Mesenchymal stem cell (in vitro differentiated cells and primary cell): ENCODE measurements at regions not wholly inside any gene's neighbourhood (a gene's known extent, or its start where the extent isn't known, plus 50 kb on each side); places are given as distances from the start of the nearest gene placed in this dataset.

ENCODE experiments used
- DNase-seq: peaks from one replicate; pipeline ENCODE4 v3.0.0-alpha.2; 2013
- H2AFZ ChIP-seq: one replicate; pipeline ENCODE4 v1.6.1; 2013; ENCODE audit warnings: low read depth, mild to moderate bottlenecking, control low read depth, inconsistent platforms, low read length, moderate library complexity
- H2AK5ac ChIP-seq: 2 replicates; pipeline ENCODE4 v1.6.1; 2013; ENCODE audit warnings: low read length, moderate library complexity, mild to moderate bottlenecking, inconsistent platforms; ENCODE audit not compliant: severe bottlenecking
- H2BK120ac ChIP-seq: one replicate; pipeline ENCODE4 v1.6.1; 2013; ENCODE audit warnings: low read depth, mild to moderate bottlenecking, inconsistent platforms, low read length, moderate library complexity
- H2BK12ac ChIP-seq, 2 experiments: one replicate each; pipeline ENCODE4 v1.6.1; 2013; ENCODE audit warnings: inconsistent platforms in 2 of 2, low read length in 2 of 2, mild to moderate bottlenecking in 2 of 2, moderate library complexity in 2 of 2, control low read depth in 1 of 2
- H2BK15ac ChIP-seq: one replicate; pipeline ENCODE4 v1.6.1; 2013; ENCODE audit warnings: mild to moderate bottlenecking, low read depth, inconsistent platforms; ENCODE audit not compliant: poor library complexity, severe bottlenecking
- H2BK5ac ChIP-seq: 2 replicates; pipeline ENCODE4 v1.6.1; 2013; ENCODE audit warnings: low read depth, mild to moderate bottlenecking, low read length, control low read depth, inconsistent platforms; ENCODE audit not compliant: poor library complexity, severe bottlenecking
- H3K14ac ChIP-seq, 2 experiments: one replicate each; pipeline ENCODE4 v1.6.1; 2013; ENCODE audit warnings: inconsistent platforms in 2 of 2, low read length in 2 of 2, control low read depth in 1 of 2, mild to moderate bottlenecking in 1 of 2, moderate library complexity in 1 of 2
- H3K18ac ChIP-seq, 2 experiments: one replicate each; pipeline ENCODE4 v1.6.1; 2013; ENCODE audit warnings: inconsistent platforms in 2 of 2, low read length in 2 of 2, control low read depth in 1 of 2, low read depth in 1 of 2, mild to moderate bottlenecking in 1 of 2
- H3K23ac ChIP-seq, 2 experiments: one replicate each; pipeline ENCODE4 v1.6.1; 2013; ENCODE audit warnings: inconsistent platforms in 2 of 2, low read length in 2 of 2, mild to moderate bottlenecking in 2 of 2, moderate library complexity in 2 of 2, control low read depth in 1 of 2
- H3K27ac ChIP-seq: 2 replicates; pipeline ENCODE4 v1.5.1; 2013; ENCODE audit warnings: mild to moderate bottlenecking, moderate library complexity, low read length, control low read depth, inconsistent platforms; ENCODE audit not compliant: poor library complexity, severe bottlenecking
- H3K27me3 ChIP-seq, 2 experiments: 2 replicates each; pipeline versions ENCODE4 v1.6.1 to v1.7.0; 2013; ENCODE audit warnings: low read length in 2 of 2, mild to moderate bottlenecking in 2 of 2, moderate library complexity in 2 of 2, control low read depth in 1 of 2, inconsistent platforms in 1 of 2; ENCODE audit not compliant: control insufficient read depth in 1 of 2, insufficient read depth in 1 of 2
- H3K36me3 ChIP-seq, 2 experiments: 2 replicates each; pipeline versions ENCODE4 v1.6.1 to v1.7.0; 2013; ENCODE audit warnings: low read length in 2 of 2, control low read depth in 1 of 2, inconsistent platforms in 1 of 2, low read depth in 1 of 2, mild to moderate bottlenecking in 1 of 2; ENCODE audit not compliant: insufficient read depth in 2 of 2, control insufficient read depth in 1 of 2
- H3K4ac ChIP-seq, 2 experiments: one replicate each; pipeline ENCODE4 v1.6.1; 2013; ENCODE audit warnings: inconsistent platforms in 2 of 2, low read length in 2 of 2, mild to moderate bottlenecking in 2 of 2, moderate library complexity in 2 of 2, control low read depth in 1 of 2, low read depth in 1 of 2
- H3K4me1 ChIP-seq: 2 replicates; pipeline ENCODE4 v1.6.1; 2013; ENCODE audit warnings: low read depth, low read length, control low read depth; ENCODE audit not compliant: control insufficient read depth, insufficient read depth
- H3K4me2 ChIP-seq: 2 replicates; pipeline ENCODE4 v1.6.1; 2013; ENCODE audit warnings: low read length, mild to moderate bottlenecking, inconsistent platforms; ENCODE audit not compliant: poor library complexity, severe bottlenecking
- H3K4me3 ChIP-seq, 2 experiments: 2 replicates each; pipeline versions ENCODE4 v1.5.1 to v1.7.0; 2013; ENCODE audit warnings: low read length in 2 of 2, mild to moderate bottlenecking in 2 of 2, control low read depth in 1 of 2, low read depth in 1 of 2; ENCODE audit not compliant: insufficient read depth in 1 of 2
- H3K79me1 ChIP-seq: replicated peaks from 2 replicates; pipeline ENCODE4 v1.6.1; 2013; ENCODE audit warnings: mild to moderate bottlenecking, control low read depth, low read length, inconsistent platforms; ENCODE audit not compliant: poor library complexity, severe bottlenecking
- H3K9ac ChIP-seq: 2 replicates; pipeline ENCODE4 v1.7.0; 2013; ENCODE audit warnings: mild to moderate bottlenecking, low read length, moderate library complexity
- H3K9me3 ChIP-seq: 2 replicates; pipeline ENCODE4 v1.7.0; 2013; ENCODE audit warnings: mild to moderate bottlenecking, low read length; ENCODE audit not compliant: control insufficient read depth
- H4K8ac ChIP-seq: one replicate; pipeline ENCODE4 v1.6.1; 2013; ENCODE audit warnings: inconsistent platforms, mild to moderate bottlenecking, low read length, moderate library complexity
- H4K91ac ChIP-seq: one replicate; pipeline ENCODE4 v1.6.1; 2013; ENCODE audit warnings: mild to moderate bottlenecking, low read length, inconsistent platforms
- WGBS: methylation state at CpG from one replicate; pipeline ENCODE4 v1.1.7; 2013; ENCODE audit warnings: mixed read lengths; 5-methylcytosine and 5-hydroxymethylcytosine counted together

DNA sequence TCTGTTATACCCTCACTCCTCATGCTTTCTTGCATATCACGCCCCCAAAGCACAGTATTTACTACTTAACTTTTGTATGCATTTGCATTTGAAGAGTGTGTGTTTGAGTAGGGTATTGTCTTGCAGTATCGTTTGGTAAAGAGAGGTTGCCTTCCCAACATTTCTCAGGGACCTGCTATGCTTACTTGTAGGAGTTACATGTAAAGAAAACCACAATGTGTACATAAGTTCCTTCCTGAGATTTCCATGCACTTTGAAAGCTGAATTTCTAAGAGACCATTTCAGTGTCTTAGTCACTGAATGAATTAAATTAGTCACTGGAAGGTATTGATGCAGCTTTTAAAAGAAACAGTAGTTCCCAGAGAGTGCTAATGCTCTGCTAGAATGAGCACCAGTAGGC is 159.3 kb upstream of the LAMA2 start:
- no peaks in the 10 kb centered on the region for H3K79me1 ChIP-seq
- H3K18ac ChIP-seq, result no peak overlapping the region
- peaks cover 2% of the 10 kb centered on the region for H3K4me1 ChIP-seq
- no CpG with 5 or more reads among the region's 2 CpGs for WGBS
- H2AK5ac ChIP-seq, result no peak overlapping the region
- H3K4ac ChIP-seq, result no peak overlapping the region
- no peak overlapping the region for H3K4me3 ChIP-seq
- H2BK12ac ChIP-seq, result no peak overlapping the region
- H2BK15ac ChIP-seq, result no peak overlapping the region
- no peak overlapping the region for H2BK120ac ChIP-seq
- H3K9me3 ChIP-seq, result no peaks in the 10 kb centered on the region
- no peak overlapping the region for H2BK5ac ChIP-seq
- no peak overlapping the region for H3K4me2 ChIP-seq
- DNase-seq, result peak; percentile 71
- no peaks in the 10 kb centered on the region for H3K36me3 ChIP-seq
- H3K23ac ChIP-seq, result no peak overlapping the region
- H3K27ac ChIP-seq, result no peak overlapping the region
- H3K14ac ChIP-seq, result no peak overlapping the region
- no peaks in the 10 kb centered on the region for H3K27me3 ChIP-seq
- H2AFZ ChIP-seq, result no peak overlapping the region
- no peak overlapping the region for H4K91ac ChIP-seq
- no peak overlapping the region for H4K8ac ChIP-seq
- H3K9ac ChIP-seq, result no peak overlapping the region

- H3K4ac ChIP-seq, result no peak overlapping the region
- H3K27ac ChIP-seq, result no peak overlapping the region
- no peaks in the 10 kb centered on the region for H3K79me1 ChIP-seq
- H3K4me3 ChIP-seq, result no peak overlapping the region
- peaks cover 2% of the 10 kb centered on the region for H3K4me1 ChIP-seq
- H3K9ac ChIP-seq, result no peak overlapping the region
- H3K14ac ChIP-seq, result no peak overlapping the region
- H3K27me3 ChIP-seq, result no peaks in the 10 kb centered on the region
- H2BK12ac ChIP-seq, result no peak overlapping the region
- H2BK120ac ChIP-seq, result no peak overlapping the region
- DNase-seq, result no peak
- no peak overlapping the region for H4K8ac ChIP-seq
- no peak overlapping the region for H3K18ac ChIP-seq
- no peak overlapping the region for H2AK5ac ChIP-seq
- no peak overlapping the region for H2AFZ ChIP-seq
- H4K91ac ChIP-seq, result no peak overlapping the region
- no peak overlapping the region for H3K4me2 ChIP-seq
- no peaks in the 10 kb centered on the region for H3K9me3 ChIP-seq
- no peak overlapping the region for H2BK5ac ChIP-seq
- no peaks in the 10 kb centered on the region for H3K36me3 ChIP-seq
- no peak overlapping the region for H2BK15ac ChIP-seq
- WGBS, result no CpG with 5 or more reads among the region's 2 CpGs
- no peak overlapping the region for H3K23ac ChIP-seq
These were observed 162.0 kb upstream of the LAMA2 start for GRCh38 chr6:128720891-128721290.

- H2AFZ ChIP-seq, result no peak overlapping the region
- H3K18ac ChIP-seq, result no peak overlapping the region
- no peaks in the 10 kb centered on the region for H3K27me3 ChIP-seq
- no peak overlapping the region for H2BK12ac ChIP-seq
- H3K23ac ChIP-seq, result no peak overlapping the region
- no peak for DNase-seq
- no peak overlapping the region for H4K91ac ChIP-seq
- WGBS, result no CpG with 5 or more reads among the region's 3 CpGs
- H3K79me1 ChIP-seq, result no peaks in the 10 kb centered on the region
- H3K36me3 ChIP-seq, result no peaks in the 10 kb centered on the region
- H3K9me3 ChIP-seq, result no peaks in the 10 kb centered on the region
- no peak overlapping the region for H2BK120ac ChIP-seq
- H3K4me1 ChIP-seq, result peaks cover under 1% of the 10 kb centered on the region
- no peak overlapping the region for H2AK5ac ChIP-seq
- H3K4me2 ChIP-seq, result no peak overlapping the region
- H3K9ac ChIP-seq, result no peak overlapping the region
- no peak overlapping the region for H3K4me3 ChIP-seq
- no peak overlapping the region for H4K8ac ChIP-seq
- no peak overlapping the region for H3K14ac ChIP-seq
- H3K27ac ChIP-seq, result no peak overlapping the region
- no peak overlapping the region for H3K4ac ChIP-seq
- H2BK15ac ChIP-seq, result no peak overlapping the region
- H2BK5ac ChIP-seq, result no peak overlapping the region
These were observed 163.2 kb upstream of the LAMA2 start for GRCh38 chr6:128719786-128720185.

- WGBS, result no CpG with 5 or more reads among the region's 2 CpGs
- H3K4me3 ChIP-seq, result no peak overlapping the region
- no peaks in the 10 kb centered on the region for H3K27me3 ChIP-seq
- H3K23ac ChIP-seq, result no peak overlapping the region
- H3K18ac ChIP-seq, result no peak overlapping the region
- H4K91ac ChIP-seq, result no peak overlapping the region
- H3K27ac ChIP-seq, result no peak overlapping the region
- H3K9me3 ChIP-seq, result no peaks in the 10 kb centered on the region
- peak; percentile 16 for DNase-seq
- H3K4me2 ChIP-seq, result no peak overlapping the region
- no peak overlapping the region for H2BK12ac ChIP-seq
- no peak overlapping the region for H2AK5ac ChIP-seq
- H3K79me1 ChIP-seq, result no peaks in the 10 kb centered on the region
- H2BK15ac ChIP-seq, result no peak overlapping the region
- no peak overlapping the region for H4K8ac ChIP-seq
- H2BK5ac ChIP-seq, result no peak overlapping the region
- H3K14ac ChIP-seq, result no peak overlapping the region
- H3K4ac ChIP-seq, result no peak overlapping the region
- H3K9ac ChIP-seq, result peak overlapping the region; percentile 58
- H2AFZ ChIP-seq, result no peak overlapping the region
- H3K4me1 ChIP-seq, result no peaks in the 10 kb centered on the region
- H3K36me3 ChIP-seq, result no peaks in the 10 kb centered on the region
- H2BK120ac ChIP-seq, result no peak overlapping the region
These were observed 169.5 kb upstream of the LAMA2 start for GRCh38 chr6:128713461-128713860.
